ENCODE measurements at regions not wholly inside any gene's neighbourhood (a gene's known extent, or its start where the extent isn't known, plus 50 kb on each side); places are given as distances from the start of the nearest gene placed in this dataset.
A peak's percentile ranks its signal among the peaks of the same experiment; 100 is the strongest.

GRCh38 chr15:37751401-37751800 lies 183.0 kb upstream of the TMCO5A start:
- TF ChIP-seq, protein P1, sequence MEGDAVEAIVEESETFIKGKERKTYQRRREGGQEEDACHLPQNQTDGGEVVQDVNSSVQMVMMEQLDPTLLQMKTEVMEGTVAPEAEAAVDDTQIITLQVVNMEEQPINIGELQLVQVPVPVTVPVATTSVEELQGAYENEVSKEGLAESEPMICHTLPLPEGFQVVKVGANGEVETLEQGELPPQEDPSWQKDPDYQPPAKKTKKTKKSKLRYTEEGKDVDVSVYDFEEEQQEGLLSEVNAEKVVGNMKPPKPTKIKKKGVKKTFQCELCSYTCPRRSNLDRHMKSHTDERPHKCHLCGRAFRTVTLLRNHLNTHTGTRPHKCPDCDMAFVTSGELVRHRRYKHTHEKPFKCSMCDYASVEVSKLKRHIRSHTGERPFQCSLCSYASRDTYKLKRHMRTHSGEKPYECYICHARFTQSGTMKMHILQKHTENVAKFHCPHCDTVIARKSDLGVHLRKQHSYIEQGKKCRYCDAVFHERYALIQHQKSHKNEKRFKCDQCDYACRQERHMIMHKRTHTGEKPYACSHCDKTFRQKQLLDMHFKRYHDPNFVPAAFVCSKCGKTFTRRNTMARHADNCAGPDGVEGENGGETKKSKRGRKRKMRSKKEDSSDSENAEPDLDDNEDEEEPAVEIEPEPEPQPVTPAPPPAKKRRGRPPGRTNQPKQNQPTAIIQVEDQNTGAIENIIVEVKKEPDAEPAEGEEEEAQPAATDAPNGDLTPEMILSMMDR (IDR thresholded peaks at IDR 0.05; ENCODE audit: low read depth, low read length): no peak
- in situ Hi-C loops (cut with HindIII; ENCODE audit: low sequenced_read_pairs): no loop called here
- DNase-seq (ENCODE audit: low read depth, low spot score): no peak
- H3K4me3 ChIP-seq (ENCODE audit: low read depth, low read length): no peak overlapping the region

DNA sequence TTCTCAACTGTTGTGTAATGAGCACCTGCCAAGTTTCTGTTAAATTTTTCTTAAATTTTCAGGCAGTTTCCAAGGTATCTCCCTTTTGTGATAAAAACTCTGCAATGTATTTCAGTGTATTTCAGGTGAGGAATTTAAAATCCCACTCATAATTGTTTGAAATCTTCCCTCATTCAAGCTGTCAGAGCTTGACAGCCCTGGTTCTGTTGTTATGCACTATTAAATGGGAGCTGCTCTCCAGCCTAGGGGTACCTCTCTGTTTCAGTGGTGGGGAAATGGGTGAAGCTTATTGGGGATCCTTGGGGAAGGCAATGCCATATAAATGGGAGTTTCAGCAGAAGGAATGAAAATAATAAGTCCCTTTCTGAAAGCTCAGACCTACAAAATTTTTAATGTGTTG lies 178.0 kb upstream of the TMCO5A start:
- TF ChIP-seq, protein P1 (IDR thresholded peaks at IDR 0.05; ENCODE audit: low read depth, low read length): no peak
- in situ Hi-C loops (cut with HindIII; ENCODE audit: low sequenced_read_pairs): no loop called here

GRCh38 chr15:37758412-37758811 lies 176.0 kb upstream of the TMCO5A start:
- H3K4me3 ChIP-seq (ENCODE audit: low read depth, low read length): no peak overlapping the region
- DNase-seq (ENCODE audit: low read depth, low spot score): no peak
- in situ Hi-C loops (cut with HindIII; ENCODE audit: low sequenced_read_pairs): no loop called here
- TF ChIP-seq, protein P1 (IDR thresholded peaks at IDR 0.05; ENCODE audit: low read depth, low read length): no peak

More for the DNA sequence above, 178.0 kb upstream of the TMCO5A start:
- no peak for DNase-seq (ENCODE audit: low read depth, low spot score)
- no peak overlapping the region for H3K4me3 ChIP-seq (ENCODE audit: low read depth, low read length)

GRCh38 chr15:37764733-37765191 lies 169.7 kb upstream of the TMCO5A start:
- TF ChIP-seq, protein P1 (IDR thresholded peaks at IDR 0.05; ENCODE audit: low read depth, low read length): peak; percentile 76
- no peak overlapping the region for H3K4me3 ChIP-seq (ENCODE audit: low read depth, low read length)
- DNase-seq (ENCODE audit: low read depth, low spot score): peak; percentile 70
- in situ Hi-C loops (cut with HindIII; ENCODE audit: low sequenced_read_pairs): no loop called here

DNA sequence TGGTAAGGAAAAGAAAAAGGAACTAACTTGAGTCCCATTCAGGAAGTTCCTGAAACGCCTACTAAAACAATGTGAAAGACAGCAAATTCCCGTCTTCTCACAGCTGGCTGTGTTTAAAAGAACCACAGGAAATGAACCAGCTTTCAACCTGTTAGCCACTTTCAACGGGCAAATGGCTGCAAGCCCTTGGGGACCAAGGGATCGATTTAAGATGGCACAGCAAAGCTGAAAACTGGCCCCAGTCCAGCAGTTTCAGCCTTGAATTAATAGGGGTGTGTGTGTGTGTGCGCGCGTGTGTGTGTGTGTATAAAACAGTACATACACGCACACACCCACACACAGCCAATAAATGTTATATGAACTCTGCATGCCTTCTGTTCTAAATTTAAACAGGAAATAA lies 168.7 kb upstream of the TMCO5A start:
- TF ChIP-seq, protein P1 (IDR thresholded peaks at IDR 0.05; ENCODE audit: low read depth, low read length): no peak
- in situ Hi-C loops (cut with HindIII; ENCODE audit: low sequenced_read_pairs): no loop called here
- H3K4me3 ChIP-seq (ENCODE audit: low read depth, low read length): no peak overlapping the region
- DNase-seq (ENCODE audit: low read depth, low spot score): peak; percentile 13

DNA sequence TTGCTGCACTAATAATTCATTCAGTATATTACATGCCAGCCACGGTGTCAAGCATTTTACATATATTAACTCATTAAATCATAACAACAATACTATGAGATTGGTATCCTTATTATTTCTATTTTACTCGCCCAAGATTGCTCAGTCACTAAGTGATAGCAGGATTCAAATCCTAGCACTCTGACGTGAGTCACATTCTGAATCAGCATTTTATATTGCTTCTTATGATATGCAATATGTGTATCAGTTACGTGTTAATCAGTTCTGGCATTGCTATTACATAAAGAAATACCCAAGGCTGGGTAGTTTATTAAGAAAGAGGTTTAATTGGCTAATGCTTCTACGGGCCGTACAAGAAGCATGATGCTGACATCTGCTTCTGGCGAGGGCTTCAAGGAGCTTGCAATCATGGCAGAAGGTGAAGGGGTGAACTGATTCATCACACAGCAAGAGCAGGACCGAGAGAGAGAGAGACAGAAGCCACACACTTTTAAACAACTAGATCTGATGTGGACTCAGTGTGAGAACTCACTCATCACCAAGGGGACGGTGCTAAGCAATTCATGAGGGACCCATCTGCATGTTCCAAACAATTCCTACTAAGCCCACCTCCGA lies 166.5 kb upstream of the TMCO5A start:
- in situ Hi-C loops (cut with HindIII; ENCODE audit: low sequenced_read_pairs): no loop called here
- DNase-seq (ENCODE audit: low read depth, low spot score): no peak
- TF ChIP-seq, protein P1 (IDR thresholded peaks at IDR 0.05; ENCODE audit: low read depth, low read length): no peak
- H3K4me3 ChIP-seq (ENCODE audit: low read depth, low read length): no peak overlapping the region

Data from astrocyte of the spinal cord (primary cell).